SK-N-SH (cell line): ENCODE measurements at regions not wholly inside any gene's neighbourhood (a gene's known extent, or its start where the extent isn't known, plus 50 kb on each side); places are given as distances from the start of the nearest gene placed in this dataset.

Experiments
- ELF1 ChIP-seq: IDR thresholded peaks from 2 replicates; pipeline ENCODE4 v1.4.0; 2012
- EP300 ChIP-seq, 2 experiments: IDR thresholded peaks; 2 replicates each; pipeline versions ENCODE4 v1.4.0 to v1.6.1; 2012; ENCODE audit warnings: borderline replicate concordance in 1 of 2, low read depth in 1 of 2, low read length in 1 of 2
- NRF1 ChIP-seq: IDR thresholded peaks from 2 replicates; pipeline ENCODE4 v1.6.1; 2012; ENCODE audit warnings: low read depth, mild to moderate bottlenecking, low read length
- POLR2AphosphoS5 ChIP-seq: IDR thresholded peaks from 2 replicates; pipeline ENCODE4 v1.6.1; 2012; ENCODE audit warnings: low read depth, low read length
- RAD21 ChIP-seq: IDR thresholded peaks from 2 replicates; pipeline ENCODE4 v1.6.1; 2012; ENCODE audit warnings: mild to moderate bottlenecking, low read length
- TF ChIP-seq, protein P1 (sequence below): fragments of 200-600 bp; sonication (generic); IDR thresholded peaks from 2 replicates; pipeline ENCODE4 v1.6.1; 2017; ENCODE audit warnings: antibody characterized with exemption, mild to moderate bottlenecking, moderate library complexity
- TF ChIP-seq, protein P2 (sequence below): IDR thresholded peaks from 2 replicates; pipeline ENCODE4 v1.4.0; 2012; ENCODE audit warnings: low read depth

DNA sequence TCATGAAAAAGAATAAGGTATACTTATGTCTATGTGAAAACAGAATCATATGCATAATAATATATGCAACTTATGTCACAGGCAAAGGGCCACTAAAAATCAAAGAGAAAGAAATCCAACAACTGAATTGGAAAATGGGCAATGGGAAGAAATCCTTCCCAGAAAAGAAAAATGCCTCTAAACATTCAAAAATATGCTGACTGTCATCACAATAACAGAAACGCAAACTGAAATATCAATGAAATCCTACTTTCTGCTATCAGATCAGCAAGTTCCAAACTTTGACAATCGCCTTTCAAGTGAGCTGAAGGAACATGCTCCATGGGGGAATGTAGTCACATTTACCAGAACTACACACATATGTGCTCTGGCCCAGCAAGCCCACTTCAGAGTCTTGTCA lies 99.4 kb upstream of the KLF13 start:
- TF ChIP-seq, protein P1, sequence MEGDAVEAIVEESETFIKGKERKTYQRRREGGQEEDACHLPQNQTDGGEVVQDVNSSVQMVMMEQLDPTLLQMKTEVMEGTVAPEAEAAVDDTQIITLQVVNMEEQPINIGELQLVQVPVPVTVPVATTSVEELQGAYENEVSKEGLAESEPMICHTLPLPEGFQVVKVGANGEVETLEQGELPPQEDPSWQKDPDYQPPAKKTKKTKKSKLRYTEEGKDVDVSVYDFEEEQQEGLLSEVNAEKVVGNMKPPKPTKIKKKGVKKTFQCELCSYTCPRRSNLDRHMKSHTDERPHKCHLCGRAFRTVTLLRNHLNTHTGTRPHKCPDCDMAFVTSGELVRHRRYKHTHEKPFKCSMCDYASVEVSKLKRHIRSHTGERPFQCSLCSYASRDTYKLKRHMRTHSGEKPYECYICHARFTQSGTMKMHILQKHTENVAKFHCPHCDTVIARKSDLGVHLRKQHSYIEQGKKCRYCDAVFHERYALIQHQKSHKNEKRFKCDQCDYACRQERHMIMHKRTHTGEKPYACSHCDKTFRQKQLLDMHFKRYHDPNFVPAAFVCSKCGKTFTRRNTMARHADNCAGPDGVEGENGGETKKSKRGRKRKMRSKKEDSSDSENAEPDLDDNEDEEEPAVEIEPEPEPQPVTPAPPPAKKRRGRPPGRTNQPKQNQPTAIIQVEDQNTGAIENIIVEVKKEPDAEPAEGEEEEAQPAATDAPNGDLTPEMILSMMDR: no peak
- no peak for TF ChIP-seq POLR2AphosphoS5
- TF ChIP-seq, protein P2, sequence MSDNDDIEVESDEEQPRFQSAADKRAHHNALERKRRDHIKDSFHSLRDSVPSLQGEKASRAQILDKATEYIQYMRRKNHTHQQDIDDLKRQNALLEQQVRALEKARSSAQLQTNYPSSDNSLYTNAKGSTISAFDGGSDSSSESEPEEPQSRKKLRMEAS: no peak
- no peak for TF ChIP-seq EP300 (IDR thresholded peaks at IDR 0.05; ENCODE audit: borderline replicate concordance in 1 of 2, low read depth in 1 of 2, low read length in 1 of 2)
- no peak for TF ChIP-seq NRF1
- no peak for TF ChIP-seq RAD21
- no peak for TF ChIP-seq ELF1
